ENCODE measurements at regions not wholly inside any gene's neighbourhood (a gene's known extent, or its start where the extent isn't known, plus 50 kb on each side); places are given as distances from the start of the nearest gene placed in this dataset.

DNA sequence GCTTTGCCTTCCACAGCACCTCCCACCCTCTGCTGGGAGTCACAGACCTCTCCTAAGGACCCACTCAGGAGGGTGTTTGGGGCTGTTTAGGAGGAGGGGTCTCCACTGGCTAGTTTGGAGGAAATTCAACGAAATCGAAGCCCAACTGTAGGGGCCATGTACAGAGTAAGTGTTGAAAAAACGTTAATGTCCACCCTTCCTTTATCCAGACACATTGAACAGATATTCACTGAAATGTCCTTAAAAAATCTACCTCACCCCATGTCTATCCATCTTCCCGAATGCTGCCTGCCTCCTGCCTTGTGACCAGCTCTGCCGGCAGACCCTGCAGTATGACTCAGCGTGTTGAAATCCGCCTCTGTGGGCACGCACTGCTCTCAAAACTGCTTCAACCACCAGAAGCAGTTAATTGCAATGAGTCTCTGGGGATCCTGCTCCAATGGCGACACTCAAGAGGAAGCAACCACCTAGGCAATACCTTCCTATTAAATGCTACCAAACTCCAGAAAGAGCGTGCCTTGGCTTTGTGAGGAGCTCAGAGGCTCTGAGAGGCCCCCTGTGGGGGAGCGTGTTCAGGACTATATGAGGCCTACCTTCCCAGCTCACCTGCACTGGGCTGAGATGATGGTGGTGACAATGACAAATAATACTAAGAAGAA, 61.4 kb upstream of the RTN4 start:
- TF ChIP-seq, protein P1, sequence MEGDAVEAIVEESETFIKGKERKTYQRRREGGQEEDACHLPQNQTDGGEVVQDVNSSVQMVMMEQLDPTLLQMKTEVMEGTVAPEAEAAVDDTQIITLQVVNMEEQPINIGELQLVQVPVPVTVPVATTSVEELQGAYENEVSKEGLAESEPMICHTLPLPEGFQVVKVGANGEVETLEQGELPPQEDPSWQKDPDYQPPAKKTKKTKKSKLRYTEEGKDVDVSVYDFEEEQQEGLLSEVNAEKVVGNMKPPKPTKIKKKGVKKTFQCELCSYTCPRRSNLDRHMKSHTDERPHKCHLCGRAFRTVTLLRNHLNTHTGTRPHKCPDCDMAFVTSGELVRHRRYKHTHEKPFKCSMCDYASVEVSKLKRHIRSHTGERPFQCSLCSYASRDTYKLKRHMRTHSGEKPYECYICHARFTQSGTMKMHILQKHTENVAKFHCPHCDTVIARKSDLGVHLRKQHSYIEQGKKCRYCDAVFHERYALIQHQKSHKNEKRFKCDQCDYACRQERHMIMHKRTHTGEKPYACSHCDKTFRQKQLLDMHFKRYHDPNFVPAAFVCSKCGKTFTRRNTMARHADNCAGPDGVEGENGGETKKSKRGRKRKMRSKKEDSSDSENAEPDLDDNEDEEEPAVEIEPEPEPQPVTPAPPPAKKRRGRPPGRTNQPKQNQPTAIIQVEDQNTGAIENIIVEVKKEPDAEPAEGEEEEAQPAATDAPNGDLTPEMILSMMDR (IDR thresholded peaks at IDR 0.05): no peak
- no peak for TF ChIP-seq MEF2A (IDR thresholded peaks at IDR 0.05; ENCODE audit: borderline replicate concordance, low read depth)
- TF ChIP-seq, protein P2, sequence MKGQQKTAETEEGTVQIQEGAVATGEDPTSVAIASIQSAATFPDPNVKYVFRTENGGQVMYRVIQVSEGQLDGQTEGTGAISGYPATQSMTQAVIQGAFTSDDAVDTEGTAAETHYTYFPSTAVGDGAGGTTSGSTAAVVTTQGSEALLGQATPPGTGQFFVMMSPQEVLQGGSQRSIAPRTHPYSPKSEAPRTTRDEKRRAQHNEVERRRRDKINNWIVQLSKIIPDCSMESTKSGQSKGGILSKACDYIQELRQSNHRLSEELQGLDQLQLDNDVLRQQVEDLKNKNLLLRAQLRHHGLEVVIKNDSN (IDR thresholded peaks at IDR 0.05; ENCODE audit: borderline replicate concordance, low read depth): no peak; the same call in 1 of the 2 replicates

Data from SK-N-SH (cell line).